ENCODE measurements at regions not wholly inside any gene's neighbourhood (a gene's known extent, or its start where the extent isn't known, plus 50 kb on each side); places are given as distances from the start of the nearest gene placed in this dataset.

DNA sequence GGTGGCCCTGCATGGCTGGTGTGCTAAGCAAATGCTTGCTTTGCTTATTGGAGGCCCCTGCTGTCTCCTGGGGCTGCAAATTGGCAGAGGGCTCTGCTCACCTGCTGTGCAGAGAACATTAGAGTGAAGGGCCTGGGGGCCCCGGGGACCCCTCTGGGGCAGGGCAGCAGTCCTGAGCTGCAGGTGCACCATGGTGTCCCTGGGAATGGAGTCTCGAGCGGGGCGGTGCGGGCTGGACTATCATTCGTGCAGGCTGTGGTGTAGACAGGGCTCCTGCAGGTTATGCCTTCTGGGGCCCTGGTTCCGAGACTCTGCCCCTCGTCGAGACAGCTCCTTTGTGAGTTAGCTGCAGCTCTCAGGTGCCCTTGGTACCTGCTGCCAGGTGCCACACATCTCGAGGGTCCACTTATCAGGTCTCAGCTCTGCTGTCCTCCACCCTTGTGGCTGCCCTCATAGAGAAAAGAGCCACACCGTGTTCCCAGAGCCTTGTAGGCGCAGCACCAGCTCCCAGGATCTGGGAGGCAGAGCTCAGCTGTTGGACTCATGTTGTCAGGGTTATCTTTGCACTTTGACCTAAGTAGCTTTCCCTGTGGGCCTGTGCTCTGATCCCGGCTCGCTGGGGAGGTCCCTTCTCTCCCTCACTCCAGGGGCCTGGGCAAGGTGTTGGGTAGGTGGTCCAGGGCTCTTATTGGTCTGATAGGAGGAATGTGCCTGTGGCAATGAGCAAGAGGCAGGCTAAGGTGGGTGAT, 58.0 kb upstream of the ZNF536 start:
- H3K36me3 ChIP-seq = no peaks in the 10 kb centered on the region
- H3K4me1 ChIP-seq = no peaks in the 10 kb centered on the region
- intact Hi-C loops (cut with micrococcal nuclease) = no loop called here
- peaks cover 39% of the 10 kb centered on the region for H3K27me3 ChIP-seq (ENCODE audit: low read depth)
- no peak for DNase-seq
- no peak overlapping the region for H3K27ac ChIP-seq (replicated peaks)
- H3K9me3 ChIP-seq (replicated peaks) = peaks cover 7% of the 10 kb centered on the region
- no peak overlapping the region for H3K4me3 ChIP-seq
- TF ChIP-seq, protein P1, sequence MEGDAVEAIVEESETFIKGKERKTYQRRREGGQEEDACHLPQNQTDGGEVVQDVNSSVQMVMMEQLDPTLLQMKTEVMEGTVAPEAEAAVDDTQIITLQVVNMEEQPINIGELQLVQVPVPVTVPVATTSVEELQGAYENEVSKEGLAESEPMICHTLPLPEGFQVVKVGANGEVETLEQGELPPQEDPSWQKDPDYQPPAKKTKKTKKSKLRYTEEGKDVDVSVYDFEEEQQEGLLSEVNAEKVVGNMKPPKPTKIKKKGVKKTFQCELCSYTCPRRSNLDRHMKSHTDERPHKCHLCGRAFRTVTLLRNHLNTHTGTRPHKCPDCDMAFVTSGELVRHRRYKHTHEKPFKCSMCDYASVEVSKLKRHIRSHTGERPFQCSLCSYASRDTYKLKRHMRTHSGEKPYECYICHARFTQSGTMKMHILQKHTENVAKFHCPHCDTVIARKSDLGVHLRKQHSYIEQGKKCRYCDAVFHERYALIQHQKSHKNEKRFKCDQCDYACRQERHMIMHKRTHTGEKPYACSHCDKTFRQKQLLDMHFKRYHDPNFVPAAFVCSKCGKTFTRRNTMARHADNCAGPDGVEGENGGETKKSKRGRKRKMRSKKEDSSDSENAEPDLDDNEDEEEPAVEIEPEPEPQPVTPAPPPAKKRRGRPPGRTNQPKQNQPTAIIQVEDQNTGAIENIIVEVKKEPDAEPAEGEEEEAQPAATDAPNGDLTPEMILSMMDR (IDR thresholded peaks at IDR 0.05; ENCODE audit: borderline replicate concordance) = no peak

DNA sequence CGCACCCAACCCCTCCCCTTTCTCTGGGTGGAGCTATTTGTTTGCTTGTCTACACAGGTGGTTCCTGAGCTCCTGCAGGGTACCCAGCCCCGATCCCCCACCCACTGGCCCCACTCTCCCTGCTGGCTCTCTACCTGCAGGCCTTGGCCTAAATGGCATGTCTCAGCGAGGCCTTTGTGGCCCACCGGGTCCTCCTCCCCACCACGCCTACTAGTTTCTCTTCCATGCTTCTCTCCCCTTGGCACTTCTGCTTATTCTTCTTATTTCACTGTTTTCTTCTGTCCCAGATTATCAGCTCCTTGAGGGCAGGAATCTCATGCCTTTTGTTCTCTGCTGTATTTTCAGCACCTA, 57.4 kb upstream of the ZNF536 start:
- H3K27me3 ChIP-seq (ENCODE audit: low read depth) = peaks cover 39% of the 10 kb centered on the region
- no peak for DNase-seq
- intact Hi-C loops (cut with micrococcal nuclease) = no loop called here
- TF ChIP-seq, protein P1 (IDR thresholded peaks at IDR 0.05; ENCODE audit: borderline replicate concordance) = no peak
- H3K9me3 ChIP-seq (replicated peaks) = peaks cover 7% of the 10 kb centered on the region
- H3K4me1 ChIP-seq = no peaks in the 10 kb centered on the region
- no peak overlapping the region for H3K4me3 ChIP-seq
- no peaks in the 10 kb centered on the region for H3K36me3 ChIP-seq
- H3K27ac ChIP-seq (replicated peaks) = no peak overlapping the region

DNA sequence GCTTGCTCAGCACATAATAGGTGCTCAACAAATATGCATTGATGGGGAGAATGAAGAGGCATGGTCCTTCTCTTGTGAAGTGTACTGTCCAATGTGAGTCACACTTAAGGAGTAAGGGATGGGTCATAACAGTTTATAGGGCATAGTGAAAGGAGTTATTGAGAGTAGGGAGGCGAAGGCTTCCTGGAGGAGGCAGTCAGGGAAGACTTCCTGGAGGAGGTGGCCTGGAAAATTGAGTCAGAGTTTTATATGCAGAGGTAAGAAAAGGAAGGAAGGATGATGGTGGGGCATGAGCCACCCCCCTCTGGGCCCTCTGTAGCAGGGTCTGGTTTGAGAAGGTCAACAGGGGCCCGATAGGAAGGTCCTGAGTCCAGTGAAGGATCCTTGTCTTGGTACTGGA, 57.0 kb upstream of the ZNF536 start:
- H3K27me3 ChIP-seq (ENCODE audit: low read depth) = peaks cover 39% of the 10 kb centered on the region
- TF ChIP-seq, protein P1 (IDR thresholded peaks at IDR 0.05; ENCODE audit: borderline replicate concordance) = no peak
- no peak for DNase-seq
- H3K4me3 ChIP-seq = no peak overlapping the region
- H3K27ac ChIP-seq (replicated peaks) = no peak overlapping the region
- H3K36me3 ChIP-seq = no peaks in the 10 kb centered on the region
- no peaks in the 10 kb centered on the region for H3K4me1 ChIP-seq
- intact Hi-C loops (cut with micrococcal nuclease) = no loop called here
- peaks cover 7% of the 10 kb centered on the region for H3K9me3 ChIP-seq (replicated peaks)

DNA sequence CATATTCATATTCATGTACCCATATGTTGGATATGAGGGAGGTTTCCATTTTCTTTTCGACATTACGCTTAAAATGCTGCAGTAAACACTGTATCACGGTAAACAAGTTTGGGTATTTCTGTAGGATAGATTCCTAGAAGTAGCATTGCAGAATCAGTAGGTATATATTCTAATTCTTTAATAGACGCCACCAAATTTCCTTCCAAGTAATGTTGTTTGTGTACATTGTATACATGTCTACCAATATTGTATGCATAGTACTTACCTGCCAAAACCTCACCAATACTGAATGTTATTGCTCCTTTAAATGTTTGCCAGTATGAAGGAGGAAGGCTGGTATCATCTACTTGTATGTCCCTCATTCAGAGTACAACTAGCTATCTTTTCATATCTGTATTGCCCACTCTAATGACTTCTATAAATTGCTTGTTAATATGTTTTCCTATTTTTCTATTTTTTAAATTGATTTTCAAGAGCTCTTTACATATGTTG, 56.1 kb upstream of the ZNF536 start:
- Histone ChIP-seq H3K4me1 (no peaks in the 10 kb centered on the region), H3K27ac (replicated peaks) (no peak overlapping the region), H3K27me3 (ENCODE audit: low read depth) (peaks cover 35% of the 10 kb centered on the region), H3K4me3 (no peak overlapping the region), H3K9me3 (replicated peaks) (peaks cover 7% of the 10 kb centered on the region), H3K36me3 (no peaks in the 10 kb centered on the region)
- intact Hi-C loops (cut with micrococcal nuclease) = no loop called here
- DNase-seq = no peak
- TF ChIP-seq, protein P1 (IDR thresholded peaks at IDR 0.05; ENCODE audit: borderline replicate concordance) = no peak

DNA sequence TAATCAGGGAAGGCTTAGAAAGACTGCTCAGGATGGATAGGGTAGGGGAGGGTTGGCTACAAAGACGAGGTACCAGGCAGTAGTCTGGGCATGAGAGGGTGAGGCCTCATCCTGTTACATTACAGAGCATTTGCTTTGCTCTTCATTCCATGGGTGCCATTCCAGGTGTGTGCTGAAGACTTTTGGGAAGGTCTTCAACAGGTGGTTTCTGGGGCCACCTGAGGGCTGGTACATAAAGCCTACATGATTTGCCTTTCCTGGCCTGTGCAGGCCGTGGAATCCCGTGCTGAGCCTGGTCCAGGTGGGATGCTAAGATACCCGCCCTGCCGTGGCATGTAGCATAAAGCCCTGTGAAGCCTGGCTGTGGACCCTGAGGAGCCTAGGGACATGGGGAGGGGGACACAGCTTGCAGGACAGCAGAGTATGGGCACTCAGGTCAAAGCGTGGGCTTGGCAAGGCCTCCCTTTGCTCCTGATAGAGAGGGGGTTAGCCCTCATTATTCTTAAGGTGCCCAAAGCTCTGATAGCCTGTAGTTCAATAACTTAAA, 55.6 kb upstream of the ZNF536 start:
- no peaks in the 10 kb centered on the region for H3K4me1 ChIP-seq
- H3K36me3 ChIP-seq = no peaks in the 10 kb centered on the region
- TF ChIP-seq, protein P1 (IDR thresholded peaks at IDR 0.05; ENCODE audit: borderline replicate concordance) = no peak
- H3K27ac ChIP-seq (replicated peaks) = no peak overlapping the region
- intact Hi-C loops (cut with micrococcal nuclease) = no loop called here
- DNase-seq = no peak
- H3K27me3 ChIP-seq (ENCODE audit: low read depth) = peaks cover 29% of the 10 kb centered on the region
- peaks cover 7% of the 10 kb centered on the region for H3K9me3 ChIP-seq (replicated peaks)
- H3K4me3 ChIP-seq = no peak overlapping the region

Data from left ventricle myocardium inferior (tissue), 1 donor.